ENCODE measurements at regions not wholly inside any gene's neighbourhood (a gene's known extent, or its start where the extent isn't known, plus 50 kb on each side); places are given as distances from the start of the nearest gene placed in this dataset.

- Histone ChIP-seq H3K9me3 (ENCODE audit: control insufficient read depth in 1 of 2, insufficient read depth in 1 of 2, low read depth in 1 of 2, low read length in 2 of 2) (no peaks in the 10 kb centered on the region), H2AFZ (ENCODE audit: low read depth, low read length, poor library complexity, severe bottlenecking) (no peak overlapping the region), H3K27me3 (ENCODE audit: insufficient read depth, low read length) (no peaks in the 10 kb centered on the region), H3K4me1 (ENCODE audit: control insufficient read depth in 1 of 2, insufficient read depth in 2 of 2, low read length in 2 of 2) (no peaks in the 10 kb centered on the region), H3K79me2 (ENCODE audit: insufficient read depth, low read length) (no peaks in the 10 kb centered on the region), H4K20me1 (ENCODE audit: insufficient read depth) (no peaks in the 10 kb centered on the region), H3K9me2 (ENCODE audit: insufficient read depth) (no peaks in the 10 kb centered on the region), H3K27ac (ENCODE audit: low read depth, low read length) (no peak overlapping the region), H3K4me2 (ENCODE audit: low read length) (no peak overlapping the region), H3K4me3 (replicated peaks in 1 of 2; ENCODE audit: low read depth in 1 of 2, low read length in 2 of 2) (no peak overlapping the region), H3K9ac (ENCODE audit: low read length) (no peak overlapping the region), H3K36me3 (ENCODE audit: control insufficient read depth in 1 of 2, insufficient read depth in 2 of 2, low read length in 2 of 2) (no peaks in the 10 kb centered on the region)
- ATAC-seq: no peak
- CTCF ChIA-PET: no interaction called here
- no peak for DNase-seq (ENCODE audit: low read depth, low spot score)
- BruUV-seq (replicated peaks): no TSS peak
- RAD21 ChIA-PET (ENCODE audit: low non-redundant PET in 1 of 2, low total read pairs in 2 of 2, uncharacterized antibody in 2 of 2, unreplicated experiment in 2 of 2): no interaction called here
- TF ChIP-seq POLR2AphosphoS5 (IDR thresholded peaks at IDR 0.05; ENCODE audit: low read depth, low read length) (no peak), SP1 (IDR thresholded peaks at IDR 0.05; ENCODE audit: low read depth) (no peak), POLR2A (IDR thresholded peaks at IDR 0.05; ENCODE audit: borderline replicate concordance, extremely low read depth, insufficient read depth, insufficient read length) (no peak), FOSL1 (IDR thresholded peaks at IDR 0.05; ENCODE audit: low read depth) (no peak), SRF (IDR thresholded peaks at IDR 0.05; ENCODE audit: low read depth) (no peak), CEBPB (IDR thresholded peaks at IDR 0.05; ENCODE audit: low read depth) (no peak)
- intact Hi-C loops (cut with micrococcal nuclease): no loop called here
- POLR2A ChIA-PET: no interaction called here
Observed at GRCh38 chr2:185299867-185300266, 438.7 kb upstream of the FSIP2 start.

- POLR2A ChIA-PET: no interaction called here
- no peak overlapping the region for H3K9ac ChIP-seq (ENCODE audit: low read length)
- H3K4me1 ChIP-seq (ENCODE audit: control insufficient read depth in 1 of 2, insufficient read depth in 2 of 2, low read length in 2 of 2): no peaks in the 10 kb centered on the region
- ATAC-seq: no peak
- H3K27me3 ChIP-seq (ENCODE audit: insufficient read depth, low read length): no peaks in the 10 kb centered on the region
- no peak overlapping the region for H2AFZ ChIP-seq (ENCODE audit: low read depth, low read length, poor library complexity, severe bottlenecking)
- H3K4me2 ChIP-seq (ENCODE audit: low read length): no peak overlapping the region
- no peaks in the 10 kb centered on the region for H3K36me3 ChIP-seq (ENCODE audit: control insufficient read depth in 1 of 2, insufficient read depth in 2 of 2, low read length in 2 of 2)
- no peaks in the 10 kb centered on the region for H3K9me2 ChIP-seq (ENCODE audit: insufficient read depth)
- intact Hi-C loops (cut with micrococcal nuclease): no loop called here
- H3K9me3 ChIP-seq (ENCODE audit: control insufficient read depth in 1 of 2, insufficient read depth in 1 of 2, low read depth in 1 of 2, low read length in 2 of 2): no peaks in the 10 kb centered on the region
- CTCF ChIA-PET: no interaction called here
- no peak overlapping the region for H3K4me3 ChIP-seq (replicated peaks in 1 of 2; ENCODE audit: low read depth in 1 of 2, low read length in 2 of 2)
- no peaks in the 10 kb centered on the region for H3K79me2 ChIP-seq (ENCODE audit: insufficient read depth, low read length)
- DNase-seq (ENCODE audit: low read depth, low spot score): no peak
- RAD21 ChIA-PET (ENCODE audit: low non-redundant PET in 1 of 2, low total read pairs in 2 of 2, uncharacterized antibody in 2 of 2, unreplicated experiment in 2 of 2): no interaction called here
- BruUV-seq (replicated peaks): no TSS peak
- H3K27ac ChIP-seq (ENCODE audit: low read depth, low read length): no peak overlapping the region
- H4K20me1 ChIP-seq (ENCODE audit: insufficient read depth): no peaks in the 10 kb centered on the region
- no peak for TF ChIP-seq ZFX (IDR thresholded peaks at IDR 0.05)
- no peak for TF ChIP-seq ZNF274 (IDR thresholded peaks at IDR 0.05; ENCODE audit: low read depth, low read length)
- no peak for TF ChIP-seq FOSL1 (IDR thresholded peaks at IDR 0.05; ENCODE audit: low read depth)
- TF ChIP-seq ELF1 (IDR thresholded peaks at IDR 0.05; ENCODE audit: borderline replicate concordance, low read depth): no peak
- TF ChIP-seq JUND (IDR thresholded peaks at IDR 0.05): no peak
- no peak for TF ChIP-seq POLR2A (IDR thresholded peaks at IDR 0.05; ENCODE audit: borderline replicate concordance, extremely low read depth, insufficient read depth, insufficient read length)
- no peak for TF ChIP-seq YY1 (IDR thresholded peaks at IDR 0.05; ENCODE audit: extremely low read depth, insufficient replicate concordance, low read depth, low read length)
- TF ChIP-seq CTCF (IDR thresholded peaks at IDR 0.05 in 2 of 3, conservative IDR thresholded peaks at IDR 0.05 in 1 of 3; ENCODE audit: borderline replicate concordance in 1 of 3, insufficient read depth in 1 of 3, low read depth in 2 of 3, low read length in 2 of 3): no peak
- TF ChIP-seq CBX3 (IDR thresholded peaks at IDR 0.05; ENCODE audit: low read depth): no peak
- no peak for TF ChIP-seq MAX (IDR thresholded peaks at IDR 0.05)
- no peak for TF ChIP-seq EZH2 (IDR thresholded peaks at IDR 0.05)
- TF ChIP-seq TCF7L2 (IDR thresholded peaks at IDR 0.05; ENCODE audit: borderline replicate concordance, extremely low read depth, insufficient read depth, insufficient read length): no peak
- TF ChIP-seq ZBTB33 (IDR thresholded peaks at IDR 0.05; ENCODE audit: extremely low read depth, insufficient replicate concordance, low read length): no peak
- TF ChIP-seq ATF3 (IDR thresholded peaks at IDR 0.05): no peak
- no peak for TF ChIP-seq RAD21 (IDR thresholded peaks at IDR 0.05; ENCODE audit: low read depth)
- no peak for TF ChIP-seq CEBPB (IDR thresholded peaks at IDR 0.05; ENCODE audit: low read depth)
- TF ChIP-seq SRF (IDR thresholded peaks at IDR 0.05; ENCODE audit: low read depth): no peak
- no peak for TF ChIP-seq SP1 (IDR thresholded peaks at IDR 0.05; ENCODE audit: low read depth)
Observed at GRCh38 chr2:185306119-185306518, 432.5 kb upstream of the FSIP2 start.

Data from HCT116 (cell line).